Bronchial epithelial cell (primary cell): ENCODE measurements at regions not wholly inside any gene's neighbourhood (a gene's known extent, or its start where the extent isn't known, plus 50 kb on each side); places are given as distances from the start of the nearest gene placed in this dataset.
A peak's percentile ranks its signal among the peaks of the same experiment; 100 is the strongest.

ENCODE experiments used
- DNase-seq: peaks from one replicate; pipeline ENCODE4 v3.0.0-alpha.2; 2010; ENCODE audit warnings: low read depth
- FAIRE-seq: peaks from 2 replicates; lab custom pipeline; 2011; peaks lifted over from hg19 to GRCh38; lab: Jason Lieb, UNC
- H3K27me3 ChIP-seq: 2 replicates; pipeline ENCODE4 v1.5.1; 2011; ENCODE audit warnings: low read length; ENCODE audit not compliant: control insufficient read depth, insufficient read depth
- H3K36me3 ChIP-seq: 2 replicates; pipeline ENCODE4 v1.5.1; 2011; ENCODE audit warnings: low read length; ENCODE audit not compliant: control insufficient read depth, insufficient read depth
- H3K4me3 ChIP-seq: 2 replicates; pipeline ENCODE4 v1.5.1; 2011; ENCODE audit warnings: mild to moderate bottlenecking, low read depth, low read length, control low read depth
- TF ChIP-seq, protein P1 (sequence below): IDR thresholded peaks from 2 replicates; pipeline ENCODE4 v1.5.1; 2011; ENCODE audit warnings: mild to moderate bottlenecking, moderate library complexity, low read length, control low read depth, inconsistent platforms; ENCODE audit not compliant: insufficient read depth, severe bottlenecking

DNA sequence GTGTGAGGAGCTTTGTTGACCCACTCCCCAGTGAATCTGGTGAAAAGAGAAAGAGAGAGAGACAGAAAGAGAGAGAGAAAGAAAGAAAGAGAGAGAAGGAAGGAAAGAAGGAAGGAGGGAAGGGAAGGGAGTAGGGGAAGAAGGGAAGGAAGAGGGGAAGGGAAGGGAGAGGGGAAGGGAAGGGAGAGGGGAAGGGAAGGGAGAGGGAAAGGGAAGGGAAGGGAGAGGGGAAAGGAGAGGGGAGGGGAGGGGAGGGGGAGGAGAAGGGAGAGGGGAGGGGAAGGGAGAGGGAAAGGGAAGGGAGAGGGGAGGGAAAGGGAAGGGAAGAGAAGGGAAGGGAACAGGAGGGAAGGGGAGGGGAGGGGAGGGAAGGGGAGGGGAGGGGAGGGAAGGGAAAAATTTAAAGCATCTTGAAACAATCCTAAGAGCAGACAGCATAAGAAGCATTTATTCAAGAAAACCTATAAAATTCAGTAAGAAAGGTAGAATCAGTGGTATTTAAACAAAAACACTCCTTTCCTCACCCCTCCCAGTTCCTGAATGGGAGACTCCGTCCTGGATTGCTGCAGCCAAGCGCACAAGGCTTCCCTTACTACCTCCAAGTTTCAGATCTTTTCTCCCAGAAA lies 846.2 kb upstream of the POM121L12 start:
- DNase-seq (no peak), FAIRE-seq (no peak)
- TF ChIP-seq, protein P1, sequence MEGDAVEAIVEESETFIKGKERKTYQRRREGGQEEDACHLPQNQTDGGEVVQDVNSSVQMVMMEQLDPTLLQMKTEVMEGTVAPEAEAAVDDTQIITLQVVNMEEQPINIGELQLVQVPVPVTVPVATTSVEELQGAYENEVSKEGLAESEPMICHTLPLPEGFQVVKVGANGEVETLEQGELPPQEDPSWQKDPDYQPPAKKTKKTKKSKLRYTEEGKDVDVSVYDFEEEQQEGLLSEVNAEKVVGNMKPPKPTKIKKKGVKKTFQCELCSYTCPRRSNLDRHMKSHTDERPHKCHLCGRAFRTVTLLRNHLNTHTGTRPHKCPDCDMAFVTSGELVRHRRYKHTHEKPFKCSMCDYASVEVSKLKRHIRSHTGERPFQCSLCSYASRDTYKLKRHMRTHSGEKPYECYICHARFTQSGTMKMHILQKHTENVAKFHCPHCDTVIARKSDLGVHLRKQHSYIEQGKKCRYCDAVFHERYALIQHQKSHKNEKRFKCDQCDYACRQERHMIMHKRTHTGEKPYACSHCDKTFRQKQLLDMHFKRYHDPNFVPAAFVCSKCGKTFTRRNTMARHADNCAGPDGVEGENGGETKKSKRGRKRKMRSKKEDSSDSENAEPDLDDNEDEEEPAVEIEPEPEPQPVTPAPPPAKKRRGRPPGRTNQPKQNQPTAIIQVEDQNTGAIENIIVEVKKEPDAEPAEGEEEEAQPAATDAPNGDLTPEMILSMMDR, result no peak
- Histone ChIP-seq H3K27me3 (no peaks in the 10 kb centered on the region), H3K4me3 (no peak overlapping the region), H3K36me3 (no peaks in the 10 kb centered on the region)

DNA sequence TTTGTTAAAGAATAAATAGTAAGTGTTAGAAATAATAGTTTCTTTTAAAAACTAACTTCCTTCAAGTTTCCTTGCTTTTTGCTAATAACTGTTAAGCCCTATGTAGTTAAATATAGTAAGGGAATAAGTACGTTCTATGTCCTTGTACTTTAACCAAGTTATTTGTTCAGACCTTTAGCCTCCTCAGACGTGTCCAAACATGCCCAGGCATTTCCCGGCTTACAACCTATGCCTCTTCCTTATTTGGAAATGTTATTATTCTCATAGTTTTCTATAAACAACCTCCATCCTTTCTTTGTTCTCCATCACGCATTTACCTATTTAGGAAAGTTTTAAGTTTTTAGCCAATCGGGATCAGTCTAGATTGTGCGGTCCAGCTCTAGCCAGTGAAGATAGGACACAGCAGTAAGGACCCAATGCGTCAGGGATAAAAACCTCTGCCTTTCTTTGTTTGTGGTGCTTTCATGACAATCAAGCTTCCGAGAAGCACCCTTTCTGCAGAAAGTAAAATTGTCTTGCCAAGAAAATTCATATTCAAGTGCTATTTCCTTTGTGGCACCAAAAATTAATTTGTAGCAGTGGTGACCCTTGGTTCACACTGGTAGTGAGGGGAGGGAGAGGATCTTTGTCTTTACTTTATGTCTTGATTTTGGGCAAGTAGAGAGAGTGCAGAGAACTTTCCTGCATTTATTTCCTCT lies 851.3 kb upstream of the POM121L12 start:
- H3K27me3 ChIP-seq, result no peaks in the 10 kb centered on the region
- H3K4me3 ChIP-seq, result no peak overlapping the region
- FAIRE-seq, result no peak
- TF ChIP-seq, protein P1, result no peak
- no peaks in the 10 kb centered on the region for H3K36me3 ChIP-seq
- peak; percentile 33 for DNase-seq

DNA sequence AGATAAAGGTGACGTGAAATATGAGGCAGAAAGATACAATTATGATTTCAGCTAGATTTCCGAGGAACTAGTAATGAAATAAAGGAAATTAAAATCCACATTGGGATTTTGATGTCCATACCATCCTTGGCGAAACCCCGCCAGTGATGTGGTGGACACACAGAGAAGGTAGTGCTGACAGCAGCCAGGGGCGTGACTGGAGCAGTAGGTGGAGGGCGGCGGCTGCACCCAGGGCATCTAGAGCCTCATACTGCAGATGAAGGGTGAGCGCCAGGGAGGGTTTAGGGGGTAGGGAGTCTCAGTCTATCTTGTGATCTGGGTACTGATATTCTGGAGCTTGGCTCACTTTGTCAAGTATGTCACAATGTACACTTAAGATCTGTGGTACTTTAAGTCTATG lies 855.5 kb upstream of the POM121L12 start:
- DNase-seq (no peak), FAIRE-seq (no peak)
- TF ChIP-seq, protein P1, result no peak
- H3K36me3 ChIP-seq, result no peaks in the 10 kb centered on the region
- no peak overlapping the region for H3K4me3 ChIP-seq
- H3K27me3 ChIP-seq, result no peaks in the 10 kb centered on the region

- H3K4me3 ChIP-seq, result no peak overlapping the region
- FAIRE-seq (no peak), DNase-seq (no peak)
- H3K36me3 ChIP-seq, result no peaks in the 10 kb centered on the region
- H3K27me3 ChIP-seq, result no peaks in the 10 kb centered on the region
- TF ChIP-seq, protein P1, result no peak
These were observed 851.5 kb upstream of the COBL start for GRCh38 chr7:52168085-52168484.

DNA sequence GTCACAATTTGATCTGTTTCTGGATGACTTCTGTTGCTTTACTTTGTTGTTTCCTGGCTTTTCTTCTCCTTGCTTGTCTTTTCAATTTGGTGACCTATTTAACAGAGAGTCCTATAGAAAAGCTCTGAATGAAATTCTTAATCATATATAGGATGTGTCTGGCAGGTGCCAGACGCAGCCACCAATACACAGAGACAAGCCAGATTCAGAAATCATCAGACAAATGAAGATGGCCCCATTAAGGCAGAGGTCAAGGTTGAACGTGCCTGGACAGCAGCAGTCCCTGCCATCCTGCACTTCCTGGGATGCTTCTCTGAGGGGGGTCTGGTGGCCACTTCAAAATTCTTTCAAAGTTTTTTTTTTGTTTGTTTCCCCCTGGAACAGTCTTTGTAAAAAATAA lies 846.7 kb upstream of the COBL start:
- no peaks in the 10 kb centered on the region for H3K27me3 ChIP-seq
- FAIRE-seq, result no peak
- no peak overlapping the region for H3K4me3 ChIP-seq
- no peaks in the 10 kb centered on the region for H3K36me3 ChIP-seq
- no peak for DNase-seq
- TF ChIP-seq, protein P1, result no peak
